ENCODE measurements at regions not wholly inside any gene's neighbourhood (a gene's known extent, or its start where the extent isn't known, plus 50 kb on each side); places are given as distances from the start of the nearest gene placed in this dataset.

- TF ChIP-seq CTCF (IDR thresholded peaks at IDR 0.05) (no peak), POLR2A (IDR thresholded peaks at IDR 0.05) (no peak)
Measured at GRCh38 chr1:194331758-194332157, 1145.3 kb upstream of the B3GALT2 start.

All from thyroid gland (tissue), 4 donors.